Hepatocyte (in vitro differentiated cells): ENCODE measurements at regions not wholly inside any gene's neighbourhood (a gene's known extent, or its start where the extent isn't known, plus 50 kb on each side); places are given as distances from the start of the nearest gene placed in this dataset.

Experiments
- DNase-seq: peaks from one replicate; pipeline ENCODE4 v3.0.0-alpha.2; 2016; ENCODE audit warnings: low spot score
- H2AFZ ChIP-seq: fragments of 200-600 bp; sonication (generic); 2 replicates; pipeline ENCODE4 v1.6.0; 2016; ENCODE audit warnings: antibody characterized with exemption, mild to moderate bottlenecking
- H3K27ac ChIP-seq: fragments of 200-600 bp; sonication (generic); 2 replicates; pipeline ENCODE4 v1.5.1; 2016; ENCODE audit warnings: mild to moderate bottlenecking
- H3K27me3 ChIP-seq: fragments of 200-600 bp; sonication (generic); 2 replicates; pipeline ENCODE4 v1.6.1; 2016
- H3K36me3 ChIP-seq: fragments of 200-600 bp; sonication (generic); replicated peaks from 2 replicates; pipeline ENCODE4 v1.5.1; 2016; ENCODE audit warnings: low read depth; ENCODE audit not compliant: insufficient read depth
- H3K4me1 ChIP-seq: fragments of 200-600 bp; sonication (generic); 2 replicates; pipeline ENCODE4 v1.5.1; 2016; ENCODE audit warnings: mild to moderate bottlenecking, moderate library complexity; ENCODE audit not compliant: insufficient read depth
- H3K4me2 ChIP-seq: fragments of 200-600 bp; sonication (generic); 2 replicates; pipeline ENCODE4 v1.6.0; 2016
- H3K4me3 ChIP-seq: fragments of 200-600 bp; sonication (generic); 2 replicates; pipeline ENCODE4 v1.5.1; 2016; ENCODE audit warnings: mild to moderate bottlenecking
- H3K79me2 ChIP-seq: fragments of 200-600 bp; sonication (generic); 2 replicates; pipeline ENCODE4 v1.6.0; 2017; ENCODE audit warnings: mild to moderate bottlenecking
- H3K9me2 ChIP-seq: fragments of 200-600 bp; sonication (generic); replicated peaks from 2 replicates; pipeline ENCODE4 v1.6.0; 2017; ENCODE audit warnings: mild to moderate bottlenecking; ENCODE audit not compliant: insufficient read depth
- H3K9me3 ChIP-seq: fragments of 200-600 bp; sonication (generic); 2 replicates; pipeline ENCODE4 v1.5.1; 2016; ENCODE audit warnings: low read depth, mild to moderate bottlenecking
- H4K20me1 ChIP-seq: fragments of 200-600 bp; sonication (generic); 2 replicates; pipeline ENCODE4 v1.6.0; 2016; ENCODE audit warnings: mild to moderate bottlenecking; ENCODE audit not compliant: insufficient read depth, poor library complexity, severe bottlenecking
- EZH2 ChIP-seq: fragments of 200-600 bp; sonication (generic); IDR thresholded peaks from 2 replicates; pipeline ENCODE4 v1.6.1; 2016; ENCODE audit warnings: antibody characterized with exemption, mild to moderate bottlenecking, borderline replicate concordance
- EZH2phosphoT487 ChIP-seq: fragments of 200-600 bp; sonication (generic); IDR thresholded peaks from one replicate; pipeline ENCODE4 v1.6.1; 2018; ENCODE audit warnings: antibody characterized with exemption, mild to moderate bottlenecking, low read depth, moderate library complexity; ENCODE audit not compliant: unreplicated experiment, severe bottlenecking
- WGBS: methylation state at CpG from one replicate; pipeline ENCODE4 v1.1.6; 2016; ENCODE audit warnings: low lambda C conversion rate; ENCODE audit errors: missing lambda C conversion rate; 5-methylcytosine and 5-hydroxymethylcytosine counted together
- TF ChIP-seq, protein P1 (sequence below): fragments of 200-600 bp; sonication (generic); IDR thresholded peaks from 2 replicates; pipeline ENCODE4 v1.5.1; 2016; ENCODE audit warnings: antibody characterized with exemption, mild to moderate bottlenecking; ENCODE audit not compliant: poor library complexity

DNA sequence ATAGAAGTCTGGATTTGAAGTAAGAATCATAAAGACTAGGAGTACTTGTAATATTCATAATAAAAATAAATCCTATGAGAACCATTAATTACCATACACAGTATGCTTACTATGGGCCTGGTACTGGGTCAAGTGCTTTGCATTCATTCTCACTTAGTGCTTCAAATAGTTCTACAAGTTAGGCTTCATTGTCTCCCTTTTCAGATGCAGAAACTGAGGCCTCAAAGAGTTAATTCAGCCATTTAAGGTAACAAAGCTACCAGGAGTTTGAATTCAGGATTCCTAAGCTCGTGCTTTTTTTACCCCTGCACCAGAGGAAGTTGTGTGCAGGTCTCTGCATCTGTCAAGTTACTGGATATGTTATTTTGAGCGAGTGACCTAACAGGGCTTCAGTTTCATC lies 1098.4 kb upstream of the EEF2KMT start:
- no peaks in the 10 kb centered on the region for H3K79me2 ChIP-seq
- no peaks in the 10 kb centered on the region for H3K9me2 ChIP-seq
- no peak for DNase-seq
- WGBS: 29% methylated on average over 2 of the region's 2 CpGs
- no peaks in the 10 kb centered on the region for H3K9me3 ChIP-seq
- no peaks in the 10 kb centered on the region for H4K20me1 ChIP-seq
- H3K27me3 ChIP-seq: no peaks in the 10 kb centered on the region
- no peak overlapping the region for H2AFZ ChIP-seq
- TF ChIP-seq EZH2phosphoT487 (no peak), EZH2 (no peak)
- TF ChIP-seq, protein P1, sequence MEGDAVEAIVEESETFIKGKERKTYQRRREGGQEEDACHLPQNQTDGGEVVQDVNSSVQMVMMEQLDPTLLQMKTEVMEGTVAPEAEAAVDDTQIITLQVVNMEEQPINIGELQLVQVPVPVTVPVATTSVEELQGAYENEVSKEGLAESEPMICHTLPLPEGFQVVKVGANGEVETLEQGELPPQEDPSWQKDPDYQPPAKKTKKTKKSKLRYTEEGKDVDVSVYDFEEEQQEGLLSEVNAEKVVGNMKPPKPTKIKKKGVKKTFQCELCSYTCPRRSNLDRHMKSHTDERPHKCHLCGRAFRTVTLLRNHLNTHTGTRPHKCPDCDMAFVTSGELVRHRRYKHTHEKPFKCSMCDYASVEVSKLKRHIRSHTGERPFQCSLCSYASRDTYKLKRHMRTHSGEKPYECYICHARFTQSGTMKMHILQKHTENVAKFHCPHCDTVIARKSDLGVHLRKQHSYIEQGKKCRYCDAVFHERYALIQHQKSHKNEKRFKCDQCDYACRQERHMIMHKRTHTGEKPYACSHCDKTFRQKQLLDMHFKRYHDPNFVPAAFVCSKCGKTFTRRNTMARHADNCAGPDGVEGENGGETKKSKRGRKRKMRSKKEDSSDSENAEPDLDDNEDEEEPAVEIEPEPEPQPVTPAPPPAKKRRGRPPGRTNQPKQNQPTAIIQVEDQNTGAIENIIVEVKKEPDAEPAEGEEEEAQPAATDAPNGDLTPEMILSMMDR: no peak
- H3K4me3 ChIP-seq: no peak overlapping the region
- H3K4me2 ChIP-seq: no peak overlapping the region
- no peak overlapping the region for H3K27ac ChIP-seq
- H3K36me3 ChIP-seq: no peaks in the 10 kb centered on the region
- no peaks in the 10 kb centered on the region for H3K4me1 ChIP-seq

DNA sequence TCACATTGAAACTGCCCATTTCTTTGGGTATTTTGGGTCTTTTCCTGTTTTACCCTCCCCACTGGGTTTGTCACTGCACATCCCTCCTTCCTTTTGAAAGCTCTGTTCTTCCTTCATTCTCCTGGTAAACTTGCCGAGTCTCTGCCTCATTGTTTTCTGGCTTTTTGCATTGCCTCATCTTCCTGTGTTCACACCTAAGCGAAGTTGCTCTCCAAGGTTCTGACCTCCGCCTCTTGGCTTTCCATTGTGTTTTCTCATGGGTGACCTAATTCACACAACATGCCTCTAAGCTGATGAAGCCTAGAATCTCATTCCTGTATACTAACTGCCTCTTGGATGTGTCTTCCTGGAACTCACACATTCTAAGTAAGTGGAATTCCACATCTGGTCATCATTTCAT lies 1096.1 kb upstream of the EEF2KMT start:
- H3K9me2 ChIP-seq: no peaks in the 10 kb centered on the region
- no peak overlapping the region for H3K4me2 ChIP-seq
- H2AFZ ChIP-seq: no peak overlapping the region
- WGBS: 6% methylated on average over 3 of the region's 3 CpGs
- no peaks in the 10 kb centered on the region for H3K4me1 ChIP-seq
- H3K4me3 ChIP-seq: no peak overlapping the region
- no peaks in the 10 kb centered on the region for H3K9me3 ChIP-seq
- H3K36me3 ChIP-seq: no peaks in the 10 kb centered on the region
- H3K27ac ChIP-seq: no peak overlapping the region
- peak; percentile 67 for DNase-seq
- H4K20me1 ChIP-seq: no peaks in the 10 kb centered on the region
- no peaks in the 10 kb centered on the region for H3K27me3 ChIP-seq
- no peaks in the 10 kb centered on the region for H3K79me2 ChIP-seq
- no peak for TF ChIP-seq EZH2phosphoT487
- TF ChIP-seq EZH2: no peak
- TF ChIP-seq, protein P1: no peak

DNA sequence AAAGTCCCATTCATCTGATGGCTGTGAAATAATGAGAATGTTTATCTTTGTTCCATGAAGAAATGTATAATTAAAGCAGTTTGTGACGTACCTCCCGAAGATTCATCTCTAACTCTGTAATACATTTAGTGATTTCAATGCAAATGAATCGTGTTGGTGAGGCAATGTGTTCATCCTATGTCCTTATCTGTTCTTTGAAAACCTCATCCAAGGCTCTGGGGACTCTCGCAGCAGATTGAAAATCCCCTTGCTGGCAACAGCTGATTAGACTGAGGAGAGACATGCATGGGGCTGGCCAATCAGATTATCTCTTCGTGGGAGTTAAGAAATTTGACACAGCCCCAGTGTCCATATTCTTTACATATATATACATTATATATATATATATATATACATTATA lies 1095.4 kb upstream of the EEF2KMT start:
- Histone ChIP-seq H3K9me3 (no peaks in the 10 kb centered on the region), H3K36me3 (no peaks in the 10 kb centered on the region), H3K9me2 (no peaks in the 10 kb centered on the region), H3K4me1 (no peaks in the 10 kb centered on the region), H3K4me2 (no peak overlapping the region), H3K27me3 (no peaks in the 10 kb centered on the region), H4K20me1 (no peaks in the 10 kb centered on the region), H3K27ac (no peak overlapping the region), H2AFZ (no peak overlapping the region), H3K79me2 (no peaks in the 10 kb centered on the region), H3K4me3 (no peak overlapping the region)
- WGBS: 79% methylated on average over 5 of the region's 5 CpGs
- TF ChIP-seq, protein P1: no peak
- no peak for TF ChIP-seq EZH2phosphoT487
- no peak for TF ChIP-seq EZH2
- DNase-seq: no peak

DNA sequence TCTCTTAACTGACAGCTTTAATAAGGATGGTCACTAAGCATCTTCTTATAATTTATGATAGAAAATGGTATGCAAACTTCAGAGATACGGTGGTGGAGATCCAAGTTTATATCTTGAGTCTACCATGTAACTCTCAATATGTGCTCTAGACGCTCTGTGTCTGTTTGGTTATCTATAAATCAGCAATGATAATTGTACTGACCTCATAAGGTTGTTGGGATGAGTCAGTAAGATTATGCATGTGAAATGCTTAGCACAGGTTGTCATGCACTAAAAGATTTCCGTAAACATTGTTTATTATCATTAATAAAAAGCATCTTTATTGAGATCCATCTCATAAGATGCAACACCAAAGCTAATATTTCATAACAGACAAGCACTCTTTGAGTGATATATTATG lies 1094.9 kb upstream of the EEF2KMT start:
- TF ChIP-seq, protein P1: no peak
- TF ChIP-seq EZH2 (no peak), EZH2phosphoT487 (no peak)
- no peaks in the 10 kb centered on the region for H3K27me3 ChIP-seq
- H3K36me3 ChIP-seq: no peaks in the 10 kb centered on the region
- no peak overlapping the region for H2AFZ ChIP-seq
- H3K4me1 ChIP-seq: no peaks in the 10 kb centered on the region
- no peaks in the 10 kb centered on the region for H4K20me1 ChIP-seq
- no peak overlapping the region for H3K4me3 ChIP-seq
- H3K4me2 ChIP-seq: no peak overlapping the region
- no peaks in the 10 kb centered on the region for H3K79me2 ChIP-seq
- WGBS: 81% methylated on average over 3 of the region's 3 CpGs
- no peaks in the 10 kb centered on the region for H3K9me3 ChIP-seq
- no peak overlapping the region for H3K27ac ChIP-seq
- no peaks in the 10 kb centered on the region for H3K9me2 ChIP-seq
- DNase-seq: no peak
